ENCODE measurements at regions not wholly inside any gene's neighbourhood (a gene's known extent, or its start where the extent isn't known, plus 50 kb on each side); places are given as distances from the start of the nearest gene placed in this dataset.

DNA sequence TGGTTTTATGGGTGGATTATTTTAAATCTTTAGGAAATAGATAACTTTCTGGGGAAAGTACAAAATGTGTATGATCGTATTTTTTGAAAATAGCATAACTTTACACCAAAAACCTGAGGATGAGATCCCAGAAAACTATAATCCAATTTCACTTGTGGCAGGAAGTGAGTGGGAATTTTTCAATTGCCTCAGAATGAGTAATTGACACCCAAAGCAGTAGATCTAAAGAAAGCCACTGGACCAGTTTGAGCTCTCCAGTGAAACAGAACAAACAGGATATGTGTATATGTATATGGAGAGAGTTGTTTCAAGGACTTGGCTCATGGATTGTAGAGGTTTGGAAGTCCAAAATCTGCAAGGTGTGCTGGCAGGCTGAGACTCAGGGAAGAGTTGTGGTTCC lies 109.2 kb upstream of the SHB start:
- DNase-seq (no peak), ATAC-seq (ENCODE audit: low read depth) (no peak)
- ChIA-PET POLR2A (no interaction called here), CTCF (no interaction called here)
- H3K4me3 Mint-ChIP-seq, result no peak overlapping the region
- TF ChIP-seq, protein P1, sequence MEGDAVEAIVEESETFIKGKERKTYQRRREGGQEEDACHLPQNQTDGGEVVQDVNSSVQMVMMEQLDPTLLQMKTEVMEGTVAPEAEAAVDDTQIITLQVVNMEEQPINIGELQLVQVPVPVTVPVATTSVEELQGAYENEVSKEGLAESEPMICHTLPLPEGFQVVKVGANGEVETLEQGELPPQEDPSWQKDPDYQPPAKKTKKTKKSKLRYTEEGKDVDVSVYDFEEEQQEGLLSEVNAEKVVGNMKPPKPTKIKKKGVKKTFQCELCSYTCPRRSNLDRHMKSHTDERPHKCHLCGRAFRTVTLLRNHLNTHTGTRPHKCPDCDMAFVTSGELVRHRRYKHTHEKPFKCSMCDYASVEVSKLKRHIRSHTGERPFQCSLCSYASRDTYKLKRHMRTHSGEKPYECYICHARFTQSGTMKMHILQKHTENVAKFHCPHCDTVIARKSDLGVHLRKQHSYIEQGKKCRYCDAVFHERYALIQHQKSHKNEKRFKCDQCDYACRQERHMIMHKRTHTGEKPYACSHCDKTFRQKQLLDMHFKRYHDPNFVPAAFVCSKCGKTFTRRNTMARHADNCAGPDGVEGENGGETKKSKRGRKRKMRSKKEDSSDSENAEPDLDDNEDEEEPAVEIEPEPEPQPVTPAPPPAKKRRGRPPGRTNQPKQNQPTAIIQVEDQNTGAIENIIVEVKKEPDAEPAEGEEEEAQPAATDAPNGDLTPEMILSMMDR (IDR thresholded peaks at IDR 0.05), result no peak
- intact Hi-C loops (cut with micrococcal nuclease), result no loop called here
- H3K4me1 Mint-ChIP-seq, result peaks cover 4% of the 10 kb centered on the region
- no peaks in the 10 kb centered on the region for H3K9me3 Mint-ChIP-seq
- H3K27me3 Mint-ChIP-seq, result peaks cover 2% of the 10 kb centered on the region
- H3K36me3 Mint-ChIP-seq (ENCODE audit: low read depth), result no peaks in the 10 kb centered on the region
- no peak overlapping the region for H3K27ac Mint-ChIP-seq

DNA sequence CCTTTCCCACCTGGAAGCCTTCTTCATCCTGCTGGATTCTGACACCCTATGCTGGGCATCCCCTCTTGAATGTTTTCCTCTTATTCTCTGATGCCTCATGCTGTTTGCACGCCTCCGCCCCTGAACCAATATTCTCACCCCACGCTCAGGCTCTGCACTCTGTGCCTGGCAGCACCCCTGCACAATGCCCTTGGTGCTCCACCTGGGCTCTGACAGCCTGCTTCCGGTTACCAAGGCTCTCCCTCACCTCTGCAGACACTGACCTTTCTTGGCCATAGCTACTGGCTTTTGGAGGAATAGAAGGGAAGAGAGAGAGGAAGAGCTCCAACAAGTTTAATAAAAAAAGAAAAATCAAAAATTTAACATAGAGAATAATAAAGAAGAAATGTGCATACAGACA lies 108.7 kb upstream of the SHB start:
- Mint-ChIP-seq H3K27ac (no peak overlapping the region), H3K4me1 (peaks cover 4% of the 10 kb centered on the region), H3K36me3 (ENCODE audit: low read depth) (no peaks in the 10 kb centered on the region), H3K9me3 (no peaks in the 10 kb centered on the region), H3K27me3 (peaks cover 2% of the 10 kb centered on the region), H3K4me3 (no peak overlapping the region)
- CTCF ChIA-PET, result no interaction called here
- ATAC-seq (ENCODE audit: low read depth) (no peak), DNase-seq (no peak)
- intact Hi-C loops (cut with micrococcal nuclease), result no loop called here
- TF ChIP-seq, protein P1 (IDR thresholded peaks at IDR 0.05), result no peak
- POLR2A ChIA-PET, result no interaction called here

DNA sequence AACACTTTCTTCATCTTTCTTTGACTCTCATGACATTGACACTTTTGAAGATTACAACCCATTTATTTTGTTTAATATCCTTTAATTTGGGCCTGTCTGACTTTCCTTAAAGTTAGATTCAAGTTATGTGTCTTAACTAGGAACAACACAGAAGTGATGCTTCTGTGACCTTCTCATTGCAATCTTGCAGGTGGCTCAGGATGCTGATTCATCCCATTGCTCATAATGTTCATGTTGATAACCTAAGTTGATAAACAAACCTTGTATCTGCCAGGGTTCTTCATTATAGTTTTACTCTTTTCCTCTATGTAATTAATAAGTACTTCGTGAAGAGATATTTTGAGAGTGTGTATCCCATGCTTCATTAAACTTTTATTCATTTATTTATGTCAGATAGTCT lies 107.2 kb upstream of the SHB start:
- Mint-ChIP-seq H3K4me3 (no peak overlapping the region), H3K27ac (no peak overlapping the region), H3K9me3 (peaks cover 7% of the 10 kb centered on the region), H3K4me1 (peaks cover 4% of the 10 kb centered on the region), H3K36me3 (ENCODE audit: low read depth) (no peaks in the 10 kb centered on the region), H3K27me3 (peaks cover 2% of the 10 kb centered on the region)
- ATAC-seq (ENCODE audit: low read depth) (no peak), DNase-seq (no peak)
- intact Hi-C loops (cut with micrococcal nuclease), result no loop called here
- CTCF ChIA-PET, result no interaction called here
- POLR2A ChIA-PET, result no interaction called here
- TF ChIP-seq, protein P1 (IDR thresholded peaks at IDR 0.05), result no peak

DNA sequence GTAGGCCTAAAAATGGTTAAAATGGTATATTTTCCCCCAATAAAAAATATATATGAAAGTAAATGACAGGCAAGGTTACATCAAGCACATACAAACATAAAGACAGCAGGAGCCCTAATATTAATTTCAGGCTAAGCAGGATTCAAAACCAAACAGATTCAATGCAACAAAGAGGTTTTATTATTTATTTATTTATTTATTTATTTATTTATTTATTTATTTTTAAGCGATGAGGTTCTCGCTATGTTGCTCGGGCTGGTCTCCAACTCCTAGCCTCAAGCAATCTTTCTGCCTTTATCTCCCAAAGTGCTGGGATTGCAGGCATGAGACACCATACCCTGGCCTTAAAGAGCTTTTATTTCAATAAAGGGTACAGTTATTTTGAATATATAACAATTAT lies 106.4 kb upstream of the SHB start:
- intact Hi-C loops (cut with micrococcal nuclease), result no loop called here
- TF ChIP-seq, protein P1 (IDR thresholded peaks at IDR 0.05), result no peak
- POLR2A ChIA-PET, result no interaction called here
- Mint-ChIP-seq H3K27ac (no peak overlapping the region), H3K36me3 (ENCODE audit: low read depth) (no peaks in the 10 kb centered on the region), H3K4me3 (no peak overlapping the region), H3K9me3 (peaks cover 13% of the 10 kb centered on the region), H3K4me1 (peaks cover 4% of the 10 kb centered on the region), H3K27me3 (peaks cover 2% of the 10 kb centered on the region)
- CTCF ChIA-PET, result no interaction called here
- DNase-seq, result no peak
- no peak for ATAC-seq (ENCODE audit: low read depth)

DNA sequence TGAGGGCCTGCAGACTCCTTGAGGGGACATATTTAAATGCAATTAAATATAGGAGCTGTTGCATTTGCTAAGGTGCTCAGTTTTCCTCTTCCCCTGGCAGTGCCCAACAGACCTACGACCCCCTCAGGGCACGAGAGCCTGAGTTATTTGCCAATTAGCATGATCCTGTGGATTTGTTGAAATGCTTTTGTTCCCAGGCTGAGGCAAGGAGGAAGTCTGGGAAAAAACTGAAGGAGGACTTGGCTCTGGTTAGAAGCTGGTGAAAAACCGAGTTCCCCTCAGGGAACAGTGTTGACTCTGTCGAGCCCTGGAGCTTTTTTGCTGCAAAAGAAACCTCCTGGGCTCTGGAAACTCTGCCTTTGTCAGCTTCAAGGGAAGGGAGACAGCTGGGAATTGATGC lies 103.6 kb upstream of the SHB start:
- H3K36me3 Mint-ChIP-seq (ENCODE audit: low read depth), result no peaks in the 10 kb centered on the region
- no peak for DNase-seq
- H3K9me3 Mint-ChIP-seq, result peaks cover 21% of the 10 kb centered on the region
- TF ChIP-seq, protein P1 (IDR thresholded peaks at IDR 0.05), result no peak
- no peaks in the 10 kb centered on the region for H3K4me1 Mint-ChIP-seq
- POLR2A ChIA-PET, result no interaction called here
- H3K27ac Mint-ChIP-seq, result no peak overlapping the region
- H3K4me3 Mint-ChIP-seq, result no peak overlapping the region
- CTCF ChIA-PET, result no interaction called here
- intact Hi-C loops (cut with micrococcal nuclease), result no loop called here
- H3K27me3 Mint-ChIP-seq, result no peaks in the 10 kb centered on the region
- no peak for ATAC-seq (ENCODE audit: low read depth)
